Kidney (tissue), 13 donors: ENCODE measurements at regions not wholly inside any gene's neighbourhood (a gene's known extent, or its start where the extent isn't known, plus 50 kb on each side); places are given as distances from the start of the nearest gene placed in this dataset.

Experiments
- DNase-seq, 5 donors: peaks; one replicate each; pipeline ENCODE4 v3.0.0-alpha.2; 2013 to 2020
- FAIRE-seq: peaks from 2 replicates; lab custom pipeline; 2012; peaks lifted over from hg19 to GRCh38; lab: Jason Lieb, UNC
- H3K27ac ChIP-seq, 2 donors: one replicate each; pipeline ENCODE4 v1.7.0; 2013; ENCODE audit warnings: low read depth in 2 of 2, low read length in 2 of 2, inconsistent platforms in 1 of 2
- H3K27me3 ChIP-seq: one replicate; pipeline ENCODE4 v1.7.1; 2013; ENCODE audit warnings: low read length, inconsistent platforms; ENCODE audit not compliant: control insufficient read depth, insufficient read depth
- H3K36me3 ChIP-seq, 3 donors: one replicate each; pipeline versions ENCODE4 v1.7.0 to v1.7.1; 2013; ENCODE audit warnings: low read length in 3 of 3, control low read depth in 1 of 3, inconsistent platforms in 1 of 3; ENCODE audit not compliant: insufficient read depth in 3 of 3, control insufficient read depth in 2 of 3
- H3K4me1 ChIP-seq, 3 donors: one replicate each; pipeline versions ENCODE4 v1.7.0 to v1.7.1; 2013; ENCODE audit warnings: low read length in 3 of 3, inconsistent platforms in 1 of 3, low read depth in 1 of 3; ENCODE audit not compliant: control insufficient read depth in 2 of 3, insufficient read depth in 2 of 3
- H3K4me3 ChIP-seq, 3 donors: one replicate each; pipeline versions ENCODE4 v1.7.0 to v1.8.1; 2013; ENCODE audit warnings: low read length in 3 of 3, control low read depth in 1 of 3, inconsistent platforms in 1 of 3
- H3K9ac ChIP-seq, 3 donors: one replicate each; pipeline versions ENCODE4 v1.7.0 to v1.7.1; 2013; ENCODE audit warnings: low read length in 3 of 3, control low read depth in 1 of 3, inconsistent platforms in 1 of 3
- H3K9me3 ChIP-seq, 3 donors: one replicate each; pipeline versions ENCODE4 v1.7.0 to v1.7.1; 2013; ENCODE audit warnings: low read length in 3 of 3, control low read depth in 1 of 3, inconsistent platforms in 1 of 3; ENCODE audit not compliant: control insufficient read depth in 2 of 3, insufficient read depth in 1 of 3
- CTCF ChIP-seq: IDR thresholded peaks from 3 replicates; pipeline ENCODE4 v1.5.1; 2012; ENCODE audit warnings: mild to moderate bottlenecking, moderate library complexity, borderline replicate concordance; ENCODE audit not compliant: insufficient read depth; ENCODE audit errors: extremely low read depth
- intact Hi-C: fragments of 100-400 bp; cut with DNase I; formaldehyde crosslinking; loops from one replicate; pipeline ENCODE4 v1.11.1; 2022
- donor health status: control.
- donor health status: control.
- donor health status: control.
- donor health status: control.
- donor health status: control.
- donor health status: DM: yes; HTN: yes; CAD: no.
- donor health status: Normal renal cell carcinoma (clear cell type).

- Histone ChIP-seq H3K9ac (no peak overlapping the region), H3K4me3 (no peak overlapping the region), H3K27ac (no peak overlapping the region), H3K36me3 (no peaks in the 10 kb centered on the region), H3K4me1 (no peaks in the 10 kb centered on the region), H3K27me3 (no peaks in the 10 kb centered on the region), H3K9me3 (no peaks in the 10 kb centered on the region)
- FAIRE-seq, result no peak
- DNase-seq, result no peak
- intact Hi-C loops, result no loop called here
- no peak for TF ChIP-seq CTCF
Measured at GRCh38 chr3:176941689-176942088, 255.6 kb downstream of the TBL1XR1 start.

- Histone ChIP-seq H3K4me1 (no peaks in the 10 kb centered on the region), H3K9ac (no peak overlapping the region), H3K27me3 (no peaks in the 10 kb centered on the region), H3K27ac (no peak overlapping the region), H3K4me3 (no peak overlapping the region), H3K9me3 (no peaks in the 10 kb centered on the region), H3K36me3 (no peaks in the 10 kb centered on the region)
- peak in 3 of 5 donors; percentile 54 to 87 (median 79) for DNase-seq
- intact Hi-C loops, result no loop called here
- TF ChIP-seq CTCF, result peak; percentile 82
- FAIRE-seq, result peak; percentile 83
Measured at GRCh38 chr3:176939022-176939817, 258.1 kb downstream of the TBL1XR1 start.

- Histone ChIP-seq H3K4me1 (no peaks in the 10 kb centered on the region), H3K27ac (no peak overlapping the region), H3K27me3 (no peaks in the 10 kb centered on the region), H3K36me3 (no peaks in the 10 kb centered on the region), H3K9ac (no peak overlapping the region), H3K4me3 (no peak overlapping the region), H3K9me3 (no peaks in the 10 kb centered on the region)
- no peak for DNase-seq
- no peak for FAIRE-seq
- TF ChIP-seq CTCF, result no peak
- intact Hi-C loops, result no loop called here
Measured at GRCh38 chr3:176937994-176938393, 259.3 kb downstream of the TBL1XR1 start.
